ENCODE measurements at regions not wholly inside any gene's neighbourhood (a gene's known extent, or its start where the extent isn't known, plus 50 kb on each side); places are given as distances from the start of the nearest gene placed in this dataset.

DNA sequence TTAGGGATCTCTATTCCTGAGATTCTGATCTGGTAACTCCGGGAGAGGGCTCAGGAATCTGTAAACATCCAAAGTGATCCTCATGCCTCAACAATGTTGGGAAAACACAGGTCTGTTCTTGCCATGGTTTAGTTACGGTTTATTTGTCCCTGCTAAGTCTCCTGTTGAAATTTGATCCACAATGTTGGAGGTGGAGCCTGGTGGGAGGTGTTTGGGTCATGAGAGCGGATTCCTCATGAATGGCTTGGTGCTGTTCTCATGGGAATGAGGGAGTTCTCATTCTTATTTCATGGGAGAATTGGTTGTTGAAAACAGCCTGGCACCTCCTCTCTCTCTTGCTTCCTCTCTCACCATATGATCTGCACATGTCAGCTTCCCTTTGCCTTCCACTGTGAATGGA is 608.6 kb upstream of the GOT2 start:
- TF ChIP-seq, protein P1, sequence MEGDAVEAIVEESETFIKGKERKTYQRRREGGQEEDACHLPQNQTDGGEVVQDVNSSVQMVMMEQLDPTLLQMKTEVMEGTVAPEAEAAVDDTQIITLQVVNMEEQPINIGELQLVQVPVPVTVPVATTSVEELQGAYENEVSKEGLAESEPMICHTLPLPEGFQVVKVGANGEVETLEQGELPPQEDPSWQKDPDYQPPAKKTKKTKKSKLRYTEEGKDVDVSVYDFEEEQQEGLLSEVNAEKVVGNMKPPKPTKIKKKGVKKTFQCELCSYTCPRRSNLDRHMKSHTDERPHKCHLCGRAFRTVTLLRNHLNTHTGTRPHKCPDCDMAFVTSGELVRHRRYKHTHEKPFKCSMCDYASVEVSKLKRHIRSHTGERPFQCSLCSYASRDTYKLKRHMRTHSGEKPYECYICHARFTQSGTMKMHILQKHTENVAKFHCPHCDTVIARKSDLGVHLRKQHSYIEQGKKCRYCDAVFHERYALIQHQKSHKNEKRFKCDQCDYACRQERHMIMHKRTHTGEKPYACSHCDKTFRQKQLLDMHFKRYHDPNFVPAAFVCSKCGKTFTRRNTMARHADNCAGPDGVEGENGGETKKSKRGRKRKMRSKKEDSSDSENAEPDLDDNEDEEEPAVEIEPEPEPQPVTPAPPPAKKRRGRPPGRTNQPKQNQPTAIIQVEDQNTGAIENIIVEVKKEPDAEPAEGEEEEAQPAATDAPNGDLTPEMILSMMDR (IDR thresholded peaks at IDR 0.05; ENCODE audit: low read depth, low read length, poor library complexity, severe bottlenecking) = no peak
- TF ChIP-seq EZH2phosphoT487 (IDR thresholded peaks at IDR 0.05; ENCODE audit: borderline replicate concordance, low read length) = no peak

All from DOHH2 (cell line).